ENCODE measurements at regions not wholly inside any gene's neighbourhood (a gene's known extent, or its start where the extent isn't known, plus 50 kb on each side); places are given as distances from the start of the nearest gene placed in this dataset.

- Histone ChIP-seq H3K9me3 (ENCODE audit: control insufficient read depth in 2 of 2, low read length in 2 of 2) (no peaks in the 10 kb centered on the region), H3K4me3 (ENCODE audit: low read depth, low read length) (no peak overlapping the region), H3K36me3 (ENCODE audit: control insufficient read depth, insufficient read depth, low read length) (no peaks in the 10 kb centered on the region), H3K27ac (ENCODE audit: insufficient read depth, low read length, poor library complexity, severe bottlenecking) (no peak overlapping the region), H3K4me1 (ENCODE audit: control insufficient read depth, insufficient read depth, low read length, poor library complexity, severe bottlenecking) (no peaks in the 10 kb centered on the region), H3K27me3 (ENCODE audit: control insufficient read depth, insufficient read depth, low read length) (no peaks in the 10 kb centered on the region)
- DNase-seq (no peak), ATAC-seq (ENCODE audit: low read depth in 2 of 2) (no peak)
- no peak overlapping the region for H3K4me3 Mint-ChIP-seq
- no peaks in the 10 kb centered on the region for H3K9me3 Mint-ChIP-seq
- H3K4me1 Mint-ChIP-seq = peaks cover 0 to 2% (median 0%) of the 10 kb centered on the region in 4 donors
- H3K27ac Mint-ChIP-seq = no peak overlapping the region
- no peaks in the 10 kb centered on the region for H3K36me3 Mint-ChIP-seq
- H3K27me3 Mint-ChIP-seq = no peaks in the 10 kb centered on the region
These were observed 269.7 kb downstream of the HS3ST1 start for GRCh38 chr4:11158971-11159370.

GRCh38 chr4:11155208-11155867, 273.4 kb downstream of the HS3ST1 start:
- H3K27ac Mint-ChIP-seq = no peak overlapping the region
- H3K4me3 Mint-ChIP-seq = no peak overlapping the region
- H3K27ac ChIP-seq (ENCODE audit: insufficient read depth, low read length, poor library complexity, severe bottlenecking) = no peak overlapping the region

GRCh38 chr4:11153171-11153750, 275.4 kb downstream of the HS3ST1 start:
- Histone ChIP-seq H3K27me3 (ENCODE audit: control insufficient read depth, insufficient read depth, low read length) (no peaks in the 10 kb centered on the region), H3K9me3 (ENCODE audit: control insufficient read depth in 2 of 2, low read length in 2 of 2) (no peaks in the 10 kb centered on the region), H3K27ac (ENCODE audit: insufficient read depth, low read length, poor library complexity, severe bottlenecking) (no peak overlapping the region), H3K4me1 (ENCODE audit: control insufficient read depth, insufficient read depth, low read length, poor library complexity, severe bottlenecking) (no peaks in the 10 kb centered on the region), H3K4me3 (ENCODE audit: low read depth, low read length) (no peak overlapping the region), H3K36me3 (ENCODE audit: control insufficient read depth, insufficient read depth, low read length) (no peaks in the 10 kb centered on the region)
- DNase-seq (no peak), ATAC-seq (ENCODE audit: low read depth in 2 of 2) (no peak)
- Mint-ChIP-seq H3K9me3 (peaks cover 0 to 1% (median 0%) of the 10 kb centered on the region in 7 donors), H3K36me3 (no peaks in the 10 kb centered on the region), H3K4me1 (peaks cover 0 to 5% (median 0%) of the 10 kb centered on the region in 4 donors), H3K4me3 (no peak overlapping the region), H3K27me3 (no peaks in the 10 kb centered on the region), H3K27ac (no peak overlapping the region)

More at GRCh38 chr4:11155208-11155867, 273.4 kb downstream of the HS3ST1 start:
- no peaks in the 10 kb centered on the region for H3K27me3 Mint-ChIP-seq
- Histone ChIP-seq H3K36me3 (ENCODE audit: control insufficient read depth, insufficient read depth, low read length) (no peaks in the 10 kb centered on the region), H3K9me3 (ENCODE audit: control insufficient read depth in 2 of 2, low read length in 2 of 2) (no peaks in the 10 kb centered on the region), H3K4me3 (ENCODE audit: low read depth, low read length) (no peak overlapping the region), H3K4me1 (ENCODE audit: control insufficient read depth, insufficient read depth, low read length, poor library complexity, severe bottlenecking) (no peaks in the 10 kb centered on the region), H3K27me3 (ENCODE audit: control insufficient read depth, insufficient read depth, low read length) (no peaks in the 10 kb centered on the region)
- DNase-seq (no peak), ATAC-seq (ENCODE audit: low read depth in 2 of 2) (no peak)
- no peaks in the 10 kb centered on the region for H3K36me3 Mint-ChIP-seq
- H3K4me1 Mint-ChIP-seq = peaks cover 0 to 5% (median 0%) of the 10 kb centered on the region in 4 donors
- H3K9me3 Mint-ChIP-seq = peaks cover 0 to 1% (median 0%) of the 10 kb centered on the region in 7 donors

GRCh38 chr4:11152684-11153083, 276.0 kb downstream of the HS3ST1 start:
- no peaks in the 10 kb centered on the region for H3K9me3 ChIP-seq (ENCODE audit: control insufficient read depth in 2 of 2, low read length in 2 of 2)
- H3K27me3 ChIP-seq (ENCODE audit: control insufficient read depth, insufficient read depth, low read length) = no peaks in the 10 kb centered on the region
- peaks cover 0 to 1% (median 0%) of the 10 kb centered on the region in 7 donors for H3K9me3 Mint-ChIP-seq
- H3K36me3 ChIP-seq (ENCODE audit: control insufficient read depth, insufficient read depth, low read length) = no peaks in the 10 kb centered on the region
- no peaks in the 10 kb centered on the region for H3K27me3 Mint-ChIP-seq
- no peak overlapping the region for H3K4me3 Mint-ChIP-seq
- DNase-seq = no peak
- H3K4me3 ChIP-seq (ENCODE audit: low read depth, low read length) = no peak overlapping the region
- no peak overlapping the region for H3K27ac Mint-ChIP-seq
- no peaks in the 10 kb centered on the region for H3K36me3 Mint-ChIP-seq
- H3K27ac ChIP-seq (ENCODE audit: insufficient read depth, low read length, poor library complexity, severe bottlenecking) = no peak overlapping the region
- H3K4me1 Mint-ChIP-seq = peaks cover 0 to 5% (median 0%) of the 10 kb centered on the region in 4 donors
- ATAC-seq (ENCODE audit: low read depth in 2 of 2) = no peak
- no peaks in the 10 kb centered on the region for H3K4me1 ChIP-seq (ENCODE audit: control insufficient read depth, insufficient read depth, low read length, poor library complexity, severe bottlenecking)

GRCh38 chr4:11151500-11151899, 277.2 kb downstream of the HS3ST1 start:
- DNase-seq = no peak
- Mint-ChIP-seq H3K9me3 (peaks cover 0 to 1% (median 0%) of the 10 kb centered on the region in 7 donors), H3K4me1 (peaks cover 0 to 5% (median 0%) of the 10 kb centered on the region in 4 donors), H3K27me3 (no peaks in the 10 kb centered on the region), H3K36me3 (no peaks in the 10 kb centered on the region), H3K4me3 (no peak overlapping the region), H3K27ac (no peak overlapping the region)
- no peaks in the 10 kb centered on the region for H3K4me1 ChIP-seq (ENCODE audit: control insufficient read depth, insufficient read depth, low read length, poor library complexity, severe bottlenecking)
- H3K27me3 ChIP-seq (ENCODE audit: control insufficient read depth, insufficient read depth, low read length) = no peaks in the 10 kb centered on the region
- no peak overlapping the region for H3K4me3 ChIP-seq (ENCODE audit: low read depth, low read length)
- no peak overlapping the region for H3K27ac ChIP-seq (ENCODE audit: insufficient read depth, low read length, poor library complexity, severe bottlenecking)
- no peak for ATAC-seq (ENCODE audit: low read depth in 2 of 2)
- no peaks in the 10 kb centered on the region for H3K36me3 ChIP-seq (ENCODE audit: control insufficient read depth, insufficient read depth, low read length)
- H3K9me3 ChIP-seq (ENCODE audit: control insufficient read depth in 2 of 2, low read length in 2 of 2) = no peaks in the 10 kb centered on the region

GRCh38 chr4:11149612-11150259, 279.0 kb downstream of the HS3ST1 start:
- Mint-ChIP-seq H3K9me3 (peaks cover 0 to 1% (median 0%) of the 10 kb centered on the region in 7 donors), H3K36me3 (no peaks in the 10 kb centered on the region), H3K4me3 (no peak overlapping the region), H3K27me3 (no peaks in the 10 kb centered on the region), H3K27ac (no peak overlapping the region), H3K4me1 (peaks cover 0 to 3% (median 0%) of the 10 kb centered on the region in 4 donors)
- no peak for DNase-seq
- H3K27ac ChIP-seq (ENCODE audit: insufficient read depth, low read length, poor library complexity, severe bottlenecking) = no peak overlapping the region
- no peaks in the 10 kb centered on the region for H3K9me3 ChIP-seq (ENCODE audit: control insufficient read depth in 2 of 2, low read length in 2 of 2)
- H3K4me1 ChIP-seq (ENCODE audit: control insufficient read depth, insufficient read depth, low read length, poor library complexity, severe bottlenecking) = no peaks in the 10 kb centered on the region
- no peaks in the 10 kb centered on the region for H3K27me3 ChIP-seq (ENCODE audit: control insufficient read depth, insufficient read depth, low read length)
- H3K4me3 ChIP-seq (ENCODE audit: low read depth, low read length) = no peak overlapping the region
- no peaks in the 10 kb centered on the region for H3K36me3 ChIP-seq (ENCODE audit: control insufficient read depth, insufficient read depth, low read length)
- no peak for ATAC-seq (ENCODE audit: low read depth in 2 of 2)

GRCh38 chr4:11139871-11140270, 288.8 kb downstream of the HS3ST1 start:
- H3K9me3 Mint-ChIP-seq = peaks cover 0 to 10% (median 0%) of the 10 kb centered on the region in 7 donors
- no peaks in the 10 kb centered on the region for H3K36me3 ChIP-seq (ENCODE audit: control insufficient read depth, insufficient read depth, low read length)
- H3K36me3 Mint-ChIP-seq = no peaks in the 10 kb centered on the region

More at GRCh38 chr4:11139871-11140270, 288.8 kb downstream of the HS3ST1 start:
- ATAC-seq (ENCODE audit: low read depth in 2 of 2) (no peak), DNase-seq (no peak)
- Mint-ChIP-seq H3K27ac (no peak overlapping the region), H3K27me3 (peaks cover 5% of the 10 kb centered on the region), H3K4me3 (no peak overlapping the region), H3K4me1 (no peaks in the 10 kb centered on the region)
- H3K27ac ChIP-seq (ENCODE audit: insufficient read depth, low read length, poor library complexity, severe bottlenecking) = no peak overlapping the region
- H3K9me3 ChIP-seq (ENCODE audit: control insufficient read depth in 2 of 2, low read length in 2 of 2) = no peaks in the 10 kb centered on the region
- H3K4me1 ChIP-seq (ENCODE audit: control insufficient read depth, insufficient read depth, low read length, poor library complexity, severe bottlenecking) = no peaks in the 10 kb centered on the region
- H3K27me3 ChIP-seq (ENCODE audit: control insufficient read depth, insufficient read depth, low read length) = no peaks in the 10 kb centered on the region
- no peak overlapping the region for H3K4me3 ChIP-seq (ENCODE audit: low read depth, low read length)
